IMR-90 (cell line): ENCODE measurements at regions not wholly inside any gene's neighbourhood (a gene's known extent, or its start where the extent isn't known, plus 50 kb on each side); places are given as distances from the start of the nearest gene placed in this dataset.

Source experiments
- ATAC-seq: fragments of 200-7000 bp; cut with Tn5 transposase; 2 replicates; pipeline ENCODE4 v1.9.1; 2020; ENCODE audit warnings: low read depth, mild to moderate bottlenecking, moderate library complexity
- BruUV-seq: library from RNA; stranded (reverse); fragments of 400-500 nt; replicated peaks from 2 replicates; lab custom pipeline; 2021; lab: Mats Ljungman, UMichigan
- CTCF ChIA-PET: fragments of 300-600 bp; formaldehyde crosslinking; extraction: SDS; loops from one replicate; lab custom pipeline; 2021; ENCODE audit warnings: antibody characterized with exemption; lab: Yijun Ruan, JAX
- POLR2A ChIA-PET: fragments of 300-600 bp; sonication (Branson Sonifier 250); formaldehyde crosslinking; loops from one replicate; lab custom pipeline; 2022; ENCODE audit warnings: antibody characterized with exemption; ENCODE audit not compliant: unreplicated experiment; lab: Charles Lee
- DNase-seq: peaks from one replicate; pipeline ENCODE4 v3.0.0; 2013
- H2AFZ ChIP-seq: replicated peaks from 2 replicates; pipeline ENCODE3; 2013; ENCODE audit warnings: low read length, mild to moderate bottlenecking; ENCODE audit not compliant: poor library complexity
- H2AK5ac ChIP-seq: 2 replicates; pipeline ENCODE4 v1.6.1; 2013; ENCODE audit warnings: low read depth, low read length, inconsistent platforms
- H2AK9ac ChIP-seq: replicated peaks from 2 replicates; pipeline ENCODE3; 2013; ENCODE audit warnings: mild to moderate bottlenecking, low read depth, low read length, moderate library complexity; ENCODE audit not compliant: poor library complexity
- H2BK120ac ChIP-seq: 2 replicates; pipeline ENCODE4 v1.6.1; 2013; ENCODE audit warnings: low read depth, low read length, inconsistent platforms
- H2BK15ac ChIP-seq: 3 replicates; pipeline ENCODE4 v1.6.1; 2013; ENCODE audit warnings: low read depth, low read length, inconsistent platforms
- H2BK20ac ChIP-seq: 2 replicates; pipeline ENCODE4 v1.6.1; 2013; ENCODE audit warnings: low read depth, mild to moderate bottlenecking, inconsistent platforms, low read length, moderate library complexity
- H2BK5ac ChIP-seq: 2 replicates; pipeline ENCODE4 v1.6.1; 2013; ENCODE audit warnings: mild to moderate bottlenecking, low read depth, low read length, inconsistent platforms; ENCODE audit not compliant: poor library complexity, severe bottlenecking
- H3K14ac ChIP-seq: replicated peaks from 2 replicates; pipeline ENCODE4 v1.6.1; 2013; ENCODE audit warnings: low read depth, low read length, inconsistent platforms
- H3K18ac ChIP-seq: 2 replicates; pipeline ENCODE4 v1.6.1; 2013; ENCODE audit warnings: low read depth, low read length, control low read depth
- H3K23ac ChIP-seq: 2 replicates; pipeline ENCODE4 v1.6.1; 2013; ENCODE audit warnings: low read depth, low read length, inconsistent platforms
- H3K27ac ChIP-seq: 2 replicates; pipeline ENCODE4 v1.5.1; 2013; ENCODE audit warnings: mild to moderate bottlenecking, control low read depth, low read length; ENCODE audit not compliant: insufficient read depth
- H3K27me3 ChIP-seq: 2 replicates; pipeline ENCODE4 v1.6.1; 2013; ENCODE audit warnings: low read length; ENCODE audit not compliant: control insufficient read depth, insufficient read depth
- H3K36me3 ChIP-seq: 2 replicates; pipeline ENCODE4 v1.6.1; 2013; ENCODE audit warnings: low read length, mixed read lengths; ENCODE audit not compliant: control insufficient read depth, insufficient read depth
- H3K4ac ChIP-seq: 2 replicates; pipeline ENCODE4 v1.6.1; 2013; ENCODE audit warnings: low read depth, low read length, inconsistent platforms
- H3K4me1 ChIP-seq: 2 replicates; pipeline ENCODE4 v1.6.1; 2013; ENCODE audit warnings: low read length, mixed read lengths; ENCODE audit not compliant: control insufficient read depth, insufficient read depth
- H3K4me2 ChIP-seq: 2 replicates; pipeline ENCODE4 v1.6.1; 2013; ENCODE audit warnings: low read depth, mild to moderate bottlenecking, control low read depth, low read length, moderate library complexity
- H3K4me3 ChIP-seq: 2 replicates; pipeline ENCODE4 v1.5.1; 2013; ENCODE audit warnings: low read depth, mild to moderate bottlenecking, control low read depth, low read length, moderate library complexity; ENCODE audit not compliant: insufficient read depth
- H3K56ac ChIP-seq: 2 replicates; pipeline ENCODE4 v1.6.1; 2013; ENCODE audit warnings: low read length, inconsistent platforms; ENCODE audit not compliant: insufficient read depth; ENCODE audit errors: extremely low read depth
- H3K79me1 ChIP-seq, 2 experiments: 2 replicates each; pipeline ENCODE4 v1.6.1; 2013; ENCODE audit warnings: low read length in 2 of 2, inconsistent platforms in 1 of 2, low read depth in 1 of 2
- H3K9ac ChIP-seq: 2 replicates; pipeline ENCODE4 v1.6.1; 2013; ENCODE audit warnings: low read depth, low read length, control low read depth
- H3K9me1 ChIP-seq: 2 replicates; pipeline ENCODE4 v1.6.1; 2013; ENCODE audit warnings: low read length, inconsistent platforms; ENCODE audit not compliant: insufficient read depth
- H3K9me3 ChIP-seq: 2 replicates; pipeline ENCODE4 v1.6.1; 2013; ENCODE audit warnings: low read length; ENCODE audit not compliant: control insufficient read depth, insufficient read depth
- H4K20me1 ChIP-seq: 2 replicates; pipeline ENCODE4 v1.6.1; 2013; ENCODE audit warnings: low read length, inconsistent platforms; ENCODE audit not compliant: insufficient read depth
- H4K5ac ChIP-seq: 2 replicates; pipeline ENCODE4 v1.6.1; 2013; ENCODE audit warnings: mild to moderate bottlenecking, low read depth, low read length, control low read depth
- H4K8ac ChIP-seq, 2 experiments: 2 replicates each; pipeline ENCODE4 v1.6.1; 2013; ENCODE audit warnings: low read depth in 2 of 2, low read length in 2 of 2, control low read depth in 1 of 2, inconsistent platforms in 1 of 2
- H4K91ac ChIP-seq: 2 replicates; pipeline ENCODE4 v1.6.1; 2013; ENCODE audit warnings: low read depth, low read length, inconsistent platforms; ENCODE audit not compliant: insufficient read depth
- CEBPB ChIP-seq: IDR thresholded peaks from 2 replicates; pipeline ENCODE4 v1.6.1; 2012; ENCODE audit warnings: low read depth, low read length, improper control_type of control experiment
- CHD1 ChIP-seq: IDR thresholded peaks from 2 replicates; pipeline ENCODE4 v1.6.1; 2012; ENCODE audit warnings: low read depth, low read length, improper control_type of control experiment
- MAZ ChIP-seq: IDR thresholded peaks from 2 replicates; pipeline ENCODE4 v1.6.1; 2012; ENCODE audit warnings: low read depth, mild to moderate bottlenecking, low read length, improper control_type of control experiment, moderate library complexity, borderline replicate concordance
- MXI1 ChIP-seq: IDR thresholded peaks from 2 replicates; pipeline ENCODE4 v1.6.1; 2012; ENCODE audit warnings: low read depth, mild to moderate bottlenecking, low read length, moderate library complexity, borderline replicate concordance
- RAD21 ChIP-seq: IDR thresholded peaks from 2 replicates; pipeline ENCODE4 v1.6.1; 2012; ENCODE audit warnings: low read length, improper control_type of control experiment
- USF2 ChIP-seq: fragments of 150-350 bp; IDR thresholded peaks from 2 replicates; pipeline ENCODE4 v1.6.1; 2017; ENCODE audit warnings: mild to moderate bottlenecking, antibody characterized with exemption, low read length, low read depth
- whole genome bisulfite sequencing, 2 experiments: methylation state at CpG; one replicate each; pipeline versions ENCODE4 v1.1.5 to v1.1.7; 2013; ENCODE audit warnings: missing lambda C conversion rate in 2 of 2; ENCODE audit not compliant: insufficient read length in 1 of 2; ENCODE audit errors: extremely low coverage in 2 of 2; 5-methylcytosine and 5-hydroxymethylcytosine counted together
- dilution Hi-C: fragments of 300-500 bp; cut with HindIII; formaldehyde crosslinking; loops from one replicate; pipeline ENCODE4 v1.14.3; 2018; ENCODE audit warnings: low sequenced_read_pairs; ENCODE audit not compliant: unreplicated experiment
- in situ Hi-C: fragments of 300-500 bp; cut with MboI; formaldehyde crosslinking; loops from 3 replicates; pipeline ENCODE4 v1.14.3; 2019; ENCODE audit warnings: low sequenced_read_pairs, inconsistent platforms, mixed read lengths
- intact Hi-C: fragments of 100-400 bp; cut with micrococcal nuclease; formaldehyde crosslinking; loops from 2 replicates; pipeline ENCODE4 v1.10.0; 2022

DNA sequence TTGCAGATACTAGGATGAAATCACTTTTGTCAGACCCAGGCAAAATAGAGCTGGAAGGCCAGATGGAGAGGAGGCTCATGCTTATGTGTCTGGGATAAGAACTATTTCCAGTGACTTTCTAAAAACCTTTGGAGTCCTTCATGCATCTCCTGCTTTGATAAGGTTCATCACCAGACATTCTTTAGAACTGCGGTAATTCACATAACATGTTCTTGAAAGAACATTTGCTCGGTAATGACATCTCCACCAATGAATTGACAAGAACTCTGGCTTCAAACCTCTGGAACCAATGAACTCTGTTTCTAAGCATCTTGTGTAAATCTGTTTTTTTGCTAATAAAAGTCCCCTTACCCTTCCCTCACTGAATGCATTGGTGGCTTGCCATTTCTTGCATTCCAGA, 112.0 kb upstream of the KL start:
- dilution Hi-C loops, result no loop called here
- CTCF ChIA-PET, result no interaction called here

More for the DNA sequence above, 112.0 kb upstream of the KL start:
- H3K4me1 ChIP-seq, result no peaks in the 10 kb centered on the region
- no peaks in the 10 kb centered on the region for H3K36me3 ChIP-seq
- H3K27ac ChIP-seq, result no peak overlapping the region
- no peak overlapping the region for H2BK5ac ChIP-seq
- no peak overlapping the region for H4K5ac ChIP-seq
- H3K4me3 ChIP-seq, result no peak overlapping the region
- no peak overlapping the region for H4K91ac ChIP-seq
- H3K56ac ChIP-seq, result no peak overlapping the region
- no peaks in the 10 kb centered on the region for H3K27me3 ChIP-seq
- in situ Hi-C loops, result no loop called here
- H3K4ac ChIP-seq, result no peak overlapping the region
- no peaks in the 10 kb centered on the region for H4K20me1 ChIP-seq
- POLR2A ChIA-PET, result no interaction called here
- no peak overlapping the region for H2BK20ac ChIP-seq
- H3K9me1 ChIP-seq, result no peaks in the 10 kb centered on the region
- H2AFZ ChIP-seq, result no peak overlapping the region
- no peak overlapping the region for H2AK9ac ChIP-seq
- no peak for TF ChIP-seq USF2
- no peak for TF ChIP-seq CHD1
- no peak for TF ChIP-seq CEBPB
- TF ChIP-seq RAD21, result no peak
- no peak for TF ChIP-seq MAZ
- no peak for TF ChIP-seq MXI1
- no peak overlapping the region for H3K9ac ChIP-seq
- no peak overlapping the region for H2BK120ac ChIP-seq
- no CpG with 5 or more reads among the region's 2 CpGs for WGBS, 2 experiments
- DNase-seq (no peak), ATAC-seq (no peak)
- no peak overlapping the region for H2BK15ac ChIP-seq
- H2AK5ac ChIP-seq, result no peak overlapping the region
- no TSS peak for BruUV-seq
- no peak overlapping the region for H3K14ac ChIP-seq
- no peaks in the 10 kb centered on the region for H3K79me1 ChIP-seq
- H3K23ac ChIP-seq, result no peak overlapping the region
- H3K9me3 ChIP-seq, result peaks cover 2% of the 10 kb centered on the region; the same call in 1 of the 2 replicates
- H3K18ac ChIP-seq, result no peak overlapping the region
- H4K8ac ChIP-seq, result no peak overlapping the region
- no peak overlapping the region for H3K4me2 ChIP-seq
- intact Hi-C loops, result loop anchor here (10.0 kb wide), 1 partner anchor 119 kb away; no protein-coding TSS in a partner anchor
